ENCODE measurements at regions not wholly inside any gene's neighbourhood (a gene's known extent, or its start where the extent isn't known, plus 50 kb on each side); places are given as distances from the start of the nearest gene placed in this dataset.

- TF ChIP-seq CTCF (IDR thresholded peaks at IDR 0.05) (peak; percentile 19), EZH2 (IDR thresholded peaks at IDR 0.05) (no peak)
These were observed 135.4 kb downstream of the EVX1 start for GRCh38 chr7:27377988-27378387.

Data from neural progenitor cell (in vitro differentiated cells).